ENCODE measurements at regions not wholly inside any gene's neighbourhood (a gene's known extent, or its start where the extent isn't known, plus 50 kb on each side); places are given as distances from the start of the nearest gene placed in this dataset.

GRCh38 chr1:117809764-117810163 is 119.7 kb downstream of the GDAP2 start:
- no peak for DNase-seq (ENCODE audit: low spot score)

- DNase-seq (ENCODE audit: low spot score) = no peak
These were observed 118.9 kb downstream of the GDAP2 start for GRCh38 chr1:117810553-117810952.

- no peak for DNase-seq (ENCODE audit: low spot score)
These were observed 116.4 kb downstream of the GDAP2 start for GRCh38 chr1:117812869-117813511.
